Activated T-cell treated with anti-CD3 and anti-CD28 coated beads, Interleukin-2, amount 50 U/mL, for 4 hours (primary cell): ENCODE measurements at regions not wholly inside any gene's neighbourhood (a gene's known extent, or its start where the extent isn't known, plus 50 kb on each side); places are given as distances from the start of the nearest gene placed in this dataset.
"Not testable (repeated sequence)": the region's sequence is repeated elsewhere in the genome, so short reads cannot be mapped to it uniquely, and the experiment has no call there.

Source experiments
- ATAC-seq, 2 donors: fragments of 200-7000 bp; cut with Tn5 transposase; one replicate each; pipeline ENCODE4 v1.10.0; 2021
- DNase-seq: peaks from one replicate; pipeline ENCODE4 v3.0.0-alpha.2; 2020
- H3K27me3 Mint-ChIP-seq: one replicate; pipeline ENCODE4 v1.8.0; 2021; ENCODE audit warnings: low read depth, mixed read lengths
- H3K36me3 Mint-ChIP-seq: one replicate; pipeline ENCODE4 v1.8.0; 2022; ENCODE audit warnings: mixed read lengths; ENCODE audit not compliant: insufficient read depth
- H3K4me1 Mint-ChIP-seq: one replicate; pipeline ENCODE4 v1.8.0; 2021; ENCODE audit warnings: low read depth, mixed read lengths
- H3K4me3 Mint-ChIP-seq: one replicate; pipeline ENCODE4 v1.8.0; 2021; ENCODE audit warnings: mild to moderate bottlenecking, moderate library complexity, mixed read lengths
- H3K9me3 Mint-ChIP-seq: one replicate; pipeline ENCODE4 v1.8.0; 2021; ENCODE audit warnings: mixed read lengths

DNA sequence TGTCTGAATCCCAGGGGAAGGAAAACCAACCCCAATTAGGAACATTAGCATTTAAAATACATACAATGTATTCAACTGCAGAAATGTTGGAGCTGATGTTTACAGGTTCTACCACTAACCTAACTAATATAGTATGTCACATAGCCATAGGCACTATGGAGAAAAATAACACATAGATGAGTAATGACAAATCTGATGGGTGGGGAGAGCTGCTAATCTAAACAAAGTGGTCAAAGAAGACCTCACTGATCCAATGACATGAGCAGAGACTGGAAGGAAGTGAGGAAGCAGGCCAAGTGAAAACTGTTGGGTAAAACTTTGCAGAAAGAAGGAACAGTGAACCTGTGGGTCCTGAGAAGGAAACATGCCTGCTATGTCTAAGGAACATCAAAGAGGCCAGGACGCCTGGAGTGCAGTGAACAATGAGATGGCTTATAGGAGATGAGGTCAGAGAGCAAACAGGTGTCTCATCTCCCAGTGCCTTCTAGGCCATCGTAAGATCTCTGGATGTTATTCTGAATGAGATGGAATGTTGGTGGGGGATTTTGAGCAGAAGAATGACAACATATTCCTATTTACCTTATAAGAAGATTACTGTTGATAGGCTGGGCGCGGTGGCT lies 135.7 kb downstream of the ALDH8A1 start:
- H3K36me3 Mint-ChIP-seq = no peaks in the 10 kb centered on the region
- ATAC-seq (no peak), DNase-seq (no peak)
- H3K4me3 Mint-ChIP-seq = no peak overlapping the region
- H3K9me3 Mint-ChIP-seq = no peaks in the 10 kb centered on the region
- no peaks in the 10 kb centered on the region for H3K4me1 Mint-ChIP-seq
- peaks cover 3% of the 10 kb centered on the region for H3K27me3 Mint-ChIP-seq

DNA sequence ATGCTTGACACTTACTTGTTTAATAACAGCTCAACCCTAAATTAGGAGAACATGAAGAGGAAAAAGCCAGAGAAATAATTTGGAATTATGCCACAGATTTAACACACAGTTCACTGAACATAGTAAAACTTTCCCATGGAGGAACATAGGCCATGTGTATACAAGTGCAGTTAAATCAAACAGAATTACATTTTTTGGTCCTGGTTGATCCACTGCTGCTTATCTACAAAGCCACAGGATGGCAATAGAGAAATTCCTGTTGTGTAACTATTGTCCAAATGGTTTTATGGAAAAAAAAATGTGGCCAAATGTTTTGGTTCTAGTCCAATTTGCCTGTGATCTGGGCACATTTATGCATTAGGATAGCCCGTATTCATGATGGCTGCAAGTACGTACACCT lies 136.8 kb downstream of the ALDH8A1 start:
- Mint-ChIP-seq H3K9me3 (no peaks in the 10 kb centered on the region), H3K36me3 (no peaks in the 10 kb centered on the region), H3K4me3 (no peak overlapping the region), H3K27me3 (peaks cover 4% of the 10 kb centered on the region), H3K4me1 (no peaks in the 10 kb centered on the region)
- no peak for DNase-seq
- ATAC-seq = no peak

DNA sequence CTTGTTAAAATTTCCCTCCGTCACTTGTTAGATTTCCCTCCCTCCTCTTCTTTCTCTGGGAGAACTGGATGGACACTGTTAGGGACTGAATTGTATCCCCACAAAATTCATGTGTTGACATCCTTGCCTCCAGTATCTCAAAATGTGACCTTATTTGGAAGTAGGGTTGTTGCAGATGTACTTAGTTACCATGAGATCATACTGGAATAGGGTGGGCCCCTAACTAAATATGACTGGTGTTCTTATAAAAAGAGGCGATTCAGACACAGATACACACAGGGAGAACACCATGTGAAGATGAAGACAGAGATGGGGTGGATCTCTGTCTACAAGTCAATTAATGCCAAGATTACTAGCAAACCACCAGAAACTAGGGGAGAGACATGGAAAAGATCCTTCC lies 139.5 kb downstream of the ALDH8A1 start:
- peaks cover 4% of the 10 kb centered on the region for H3K27me3 Mint-ChIP-seq
- no peak overlapping the region for H3K4me3 Mint-ChIP-seq
- H3K9me3 Mint-ChIP-seq = no peaks in the 10 kb centered on the region
- H3K4me1 Mint-ChIP-seq = no peaks in the 10 kb centered on the region
- ATAC-seq = no peak
- H3K36me3 Mint-ChIP-seq = no peaks in the 10 kb centered on the region
- DNase-seq = no peak

DNA sequence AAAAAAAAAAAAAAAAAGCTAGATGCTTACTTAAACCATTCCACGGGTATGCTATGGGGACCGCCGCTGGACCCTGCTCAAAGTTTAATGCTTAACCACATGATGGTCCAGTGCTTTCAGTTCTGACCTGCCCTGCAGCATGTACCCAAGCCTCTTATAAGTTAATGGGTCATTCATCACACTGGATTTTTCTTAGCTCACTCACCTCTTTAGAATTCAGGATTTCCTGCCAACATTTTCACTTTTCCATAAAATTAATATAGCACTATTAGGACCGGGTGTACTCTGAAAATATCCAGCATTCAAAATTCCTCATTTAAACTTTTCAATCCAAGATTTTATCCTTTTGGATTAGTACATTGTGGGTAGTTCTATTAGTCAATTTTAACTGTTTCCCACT lies 140.8 kb downstream of the ALDH8A1 start:
- ATAC-seq (no peak), DNase-seq (no peak)
- no peak overlapping the region for H3K4me3 Mint-ChIP-seq
- H3K4me1 Mint-ChIP-seq = no peaks in the 10 kb centered on the region
- H3K36me3 Mint-ChIP-seq = no peaks in the 10 kb centered on the region
- peaks cover 4% of the 10 kb centered on the region for H3K27me3 Mint-ChIP-seq
- no peaks in the 10 kb centered on the region for H3K9me3 Mint-ChIP-seq

DNA sequence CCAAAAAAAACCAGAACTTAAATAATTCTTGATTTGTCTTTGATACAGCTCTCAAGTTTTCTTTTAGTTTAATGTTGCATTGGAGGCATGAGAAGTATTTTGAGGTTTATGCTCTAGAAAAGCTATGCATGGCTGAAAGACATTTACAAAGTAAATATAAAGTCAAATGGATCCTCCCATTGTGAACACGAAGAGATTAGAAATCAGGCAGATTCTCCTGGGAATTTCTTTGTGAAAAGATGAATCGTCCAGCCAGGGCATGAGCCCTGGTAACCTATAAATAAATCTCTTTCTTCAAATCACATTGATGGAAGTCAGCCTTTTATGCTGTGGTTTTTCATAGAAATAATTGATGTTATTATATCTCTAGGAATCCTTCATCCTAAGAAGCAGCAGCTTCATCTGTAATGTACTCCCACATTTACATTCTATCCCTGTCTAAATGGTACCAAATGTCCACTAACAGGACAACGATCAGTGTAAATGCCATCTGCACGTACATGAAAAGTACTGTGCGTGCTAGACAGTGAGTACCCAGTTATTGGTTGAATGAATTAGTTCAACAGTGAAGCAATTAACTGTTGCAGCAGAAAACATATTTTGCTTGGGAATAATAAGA lies 143.6 kb downstream of the ALDH8A1 start:
- no peaks in the 10 kb centered on the region for H3K36me3 Mint-ChIP-seq
- no peaks in the 10 kb centered on the region for H3K4me1 Mint-ChIP-seq
- peaks cover 4% of the 10 kb centered on the region for H3K27me3 Mint-ChIP-seq
- no peak overlapping the region for H3K4me3 Mint-ChIP-seq
- no peak for DNase-seq
- H3K9me3 Mint-ChIP-seq = no peaks in the 10 kb centered on the region
- ATAC-seq = no peak

DNA sequence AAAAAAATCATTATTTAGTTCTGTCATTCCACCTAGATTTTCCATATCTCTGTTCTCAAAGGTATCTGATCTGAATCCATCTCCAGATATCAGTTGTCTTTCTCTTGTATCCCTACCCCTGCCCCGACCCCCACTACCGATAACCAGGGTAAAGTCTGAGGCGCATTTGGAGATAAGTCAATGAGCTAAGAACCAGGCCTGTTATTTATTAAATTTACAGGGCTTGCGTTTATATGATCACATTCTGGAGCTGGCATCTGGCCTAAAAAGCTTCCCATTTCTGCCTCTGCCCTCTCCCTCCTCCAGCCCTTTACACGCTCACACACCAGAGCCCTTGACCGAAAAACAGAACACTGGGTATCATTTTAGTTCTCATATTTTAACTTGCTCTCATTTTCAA lies 144.7 kb downstream of the ALDH8A1 start:
- no peak for DNase-seq
- H3K27me3 Mint-ChIP-seq = peaks cover 4% of the 10 kb centered on the region
- H3K36me3 Mint-ChIP-seq = no peaks in the 10 kb centered on the region
- H3K4me3 Mint-ChIP-seq = no peak overlapping the region
- no peaks in the 10 kb centered on the region for H3K4me1 Mint-ChIP-seq
- no peaks in the 10 kb centered on the region for H3K9me3 Mint-ChIP-seq
- ATAC-seq = no peak

DNA sequence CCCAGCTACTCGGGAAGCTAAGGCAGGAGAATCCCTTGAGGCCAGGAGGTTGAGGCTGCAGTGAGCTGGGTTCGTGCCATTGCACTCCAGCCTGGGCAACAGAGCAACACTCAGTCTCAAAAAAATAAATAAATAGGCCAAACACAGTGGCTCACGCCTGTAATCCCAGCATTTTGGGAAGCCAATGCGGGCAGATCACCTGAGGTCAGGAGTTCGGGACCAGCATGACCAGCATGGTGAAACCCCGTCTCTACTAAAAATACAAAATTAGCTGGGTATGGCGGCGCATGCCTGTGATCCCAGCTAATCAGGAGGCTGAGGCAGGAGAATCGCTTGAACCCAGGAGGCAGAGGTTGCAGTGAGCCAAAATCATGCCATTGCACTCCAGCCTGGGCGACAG lies 145.6 kb downstream of the ALDH8A1 start:
- not testable (repeated sequence) for H3K9me3 Mint-ChIP-seq, H3K4me3 Mint-ChIP-seq, DNase-seq, H3K4me1 Mint-ChIP-seq, H3K27me3 Mint-ChIP-seq, ATAC-seq, H3K36me3 Mint-ChIP-seq

DNA sequence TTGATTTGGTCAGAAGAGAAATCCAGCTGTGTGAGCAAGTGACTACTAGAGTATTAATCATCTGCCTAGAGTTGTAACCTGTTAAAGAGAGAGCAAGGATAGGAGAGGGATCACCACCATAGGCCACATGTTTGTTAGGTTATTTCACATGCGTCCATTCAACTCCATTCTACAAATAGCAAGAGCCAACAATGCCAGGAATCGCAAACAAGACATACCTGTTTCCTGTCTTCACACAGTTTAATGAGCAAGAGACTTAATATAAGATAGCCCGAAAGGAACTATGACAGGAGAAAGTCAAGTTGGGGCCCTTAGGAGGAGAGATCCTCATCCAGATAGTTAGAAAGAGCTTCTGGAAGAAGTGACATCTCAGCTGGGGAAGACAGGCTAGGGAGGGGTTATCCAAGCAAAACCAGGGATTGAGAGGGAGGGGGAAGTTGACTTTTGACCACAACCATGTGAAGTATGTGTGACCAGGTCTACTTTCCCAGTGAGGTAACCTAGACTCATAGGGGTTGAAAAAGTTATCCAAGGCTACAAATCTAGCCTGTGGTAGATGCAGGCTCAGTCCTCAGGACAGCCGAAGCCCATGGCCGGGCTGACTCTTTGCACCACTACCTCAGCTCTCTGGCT lies 147.4 kb downstream of the ALDH8A1 start:
- Mint-ChIP-seq H3K4me3 (no peak overlapping the region), H3K27me3 (no peaks in the 10 kb centered on the region), H3K36me3 (no peaks in the 10 kb centered on the region), H3K9me3 (no peaks in the 10 kb centered on the region), H3K4me1 (no peaks in the 10 kb centered on the region)
- no peak for DNase-seq
- ATAC-seq = no peak

DNA sequence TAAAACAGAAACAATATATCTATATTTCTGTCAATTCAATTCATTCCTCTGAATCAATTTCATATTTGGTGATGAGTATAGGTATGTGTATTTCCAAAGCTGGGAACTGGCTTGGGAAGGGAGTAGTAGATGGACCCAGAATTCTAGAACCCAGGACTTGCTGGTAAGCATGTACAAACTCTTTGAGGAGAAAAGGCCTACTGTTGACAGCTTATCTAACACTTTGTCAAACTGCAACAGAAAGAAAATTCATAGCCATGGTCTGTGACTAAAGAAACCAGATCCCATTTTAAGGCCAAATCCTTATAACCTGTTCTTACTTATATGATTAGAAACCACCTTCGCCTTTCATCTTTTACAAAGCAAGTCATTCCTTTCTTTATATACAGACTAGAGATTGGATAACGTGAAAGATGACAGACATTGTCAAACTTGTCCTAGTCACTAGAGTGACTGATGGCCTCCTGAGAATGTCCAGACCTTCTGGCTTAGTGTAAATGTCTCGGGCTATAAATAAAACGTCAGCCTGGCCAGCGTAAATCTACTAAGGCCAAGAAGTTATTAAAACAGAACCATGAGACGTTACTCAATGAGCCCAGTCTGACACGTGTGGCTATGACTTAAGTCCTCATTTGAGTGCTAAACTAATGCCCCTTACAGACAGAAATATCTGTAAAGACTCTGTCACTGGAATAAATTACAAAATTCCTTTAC lies 152.3 kb downstream of the ALDH8A1 start:
- Mint-ChIP-seq H3K4me3 (no peak overlapping the region), H3K9me3 (no peaks in the 10 kb centered on the region), H3K4me1 (no peaks in the 10 kb centered on the region), H3K27me3 (no peaks in the 10 kb centered on the region), H3K36me3 (no peaks in the 10 kb centered on the region)
- ATAC-seq (no peak), DNase-seq (no peak)

DNA sequence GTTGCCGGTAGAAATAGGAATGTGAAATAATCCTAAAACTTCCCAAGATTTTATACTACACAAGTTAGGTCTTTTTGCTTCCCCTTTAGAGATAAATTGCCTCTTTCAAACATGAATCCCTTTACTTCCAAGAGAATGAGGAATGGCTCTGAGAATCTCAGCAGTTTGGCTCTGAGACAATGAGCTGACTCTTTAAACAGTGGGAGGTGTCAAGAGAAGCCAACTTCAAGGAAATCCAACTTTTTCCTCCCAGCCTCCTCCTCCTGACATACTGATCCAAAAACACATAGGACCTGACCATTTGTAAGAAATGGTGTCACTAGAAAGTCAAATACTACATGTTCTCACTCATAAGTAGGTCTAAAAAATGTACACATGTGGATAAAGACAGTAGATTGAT lies 154.2 kb downstream of the ALDH8A1 start:
- Mint-ChIP-seq H3K9me3 (peaks cover 11% of the 10 kb centered on the region), H3K36me3 (no peaks in the 10 kb centered on the region), H3K4me3 (no peak overlapping the region), H3K4me1 (no peaks in the 10 kb centered on the region), H3K27me3 (no peaks in the 10 kb centered on the region)
- DNase-seq (no peak), ATAC-seq (no peak)

DNA sequence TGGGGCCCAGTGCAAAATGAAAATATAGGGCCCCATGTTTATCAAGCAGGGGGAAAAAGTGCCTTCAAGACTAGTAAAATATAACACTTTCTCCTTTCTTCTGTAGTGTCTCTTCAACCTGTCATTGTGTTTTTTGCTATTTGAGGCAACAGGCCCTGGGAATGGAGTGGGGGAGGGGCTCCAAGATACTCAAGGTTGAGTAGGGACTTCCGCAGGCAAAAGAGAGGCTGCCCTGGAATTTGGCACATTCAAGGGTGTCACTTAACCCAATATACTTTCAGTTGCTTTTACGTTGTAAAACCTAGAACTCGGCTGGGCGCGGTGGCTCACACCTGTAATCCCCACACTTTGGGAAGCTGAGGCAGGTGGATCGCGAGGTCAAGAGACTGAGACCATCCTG lies 154.9 kb downstream of the ALDH8A1 start:
- H3K27me3 Mint-ChIP-seq = no peaks in the 10 kb centered on the region
- no peak overlapping the region for H3K4me3 Mint-ChIP-seq
- H3K36me3 Mint-ChIP-seq = no peaks in the 10 kb centered on the region
- DNase-seq (no peak), ATAC-seq (no peak)
- H3K9me3 Mint-ChIP-seq = peaks cover 16% of the 10 kb centered on the region
- no peaks in the 10 kb centered on the region for H3K4me1 Mint-ChIP-seq

DNA sequence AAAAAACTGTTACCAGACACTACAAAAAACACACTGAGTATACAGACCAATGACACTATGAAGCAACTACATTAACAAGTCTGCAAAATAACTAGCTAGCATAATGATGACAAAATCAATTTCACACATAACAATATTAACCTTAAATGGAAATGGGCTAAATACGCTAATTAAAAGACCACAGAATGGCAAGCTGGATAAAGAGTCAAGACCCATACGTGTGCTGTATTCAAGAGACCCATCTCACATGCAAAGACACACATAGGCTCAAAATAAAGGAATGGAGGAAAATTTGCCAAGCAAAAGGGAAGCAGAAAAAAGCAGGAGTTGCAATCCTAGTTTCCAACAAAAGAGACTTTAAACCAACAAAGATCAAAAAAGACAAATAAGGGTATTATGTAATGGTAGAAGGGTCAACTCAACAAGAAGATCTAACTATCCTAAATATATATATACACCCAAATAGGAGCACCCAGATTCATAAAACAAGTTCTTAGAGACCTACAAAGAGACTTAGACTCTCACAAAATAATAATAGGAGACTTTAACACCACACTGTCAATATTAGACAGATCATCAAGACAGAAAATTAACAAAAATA lies 158.6 kb downstream of the ALDH8A1 start:
- H3K4me1 Mint-ChIP-seq, DNase-seq, H3K4me3 Mint-ChIP-seq, ATAC-seq, H3K27me3 Mint-ChIP-seq, H3K36me3 Mint-ChIP-seq: not testable (repeated sequence)
- peaks cover 16% of the 10 kb centered on the region for H3K9me3 Mint-ChIP-seq

DNA sequence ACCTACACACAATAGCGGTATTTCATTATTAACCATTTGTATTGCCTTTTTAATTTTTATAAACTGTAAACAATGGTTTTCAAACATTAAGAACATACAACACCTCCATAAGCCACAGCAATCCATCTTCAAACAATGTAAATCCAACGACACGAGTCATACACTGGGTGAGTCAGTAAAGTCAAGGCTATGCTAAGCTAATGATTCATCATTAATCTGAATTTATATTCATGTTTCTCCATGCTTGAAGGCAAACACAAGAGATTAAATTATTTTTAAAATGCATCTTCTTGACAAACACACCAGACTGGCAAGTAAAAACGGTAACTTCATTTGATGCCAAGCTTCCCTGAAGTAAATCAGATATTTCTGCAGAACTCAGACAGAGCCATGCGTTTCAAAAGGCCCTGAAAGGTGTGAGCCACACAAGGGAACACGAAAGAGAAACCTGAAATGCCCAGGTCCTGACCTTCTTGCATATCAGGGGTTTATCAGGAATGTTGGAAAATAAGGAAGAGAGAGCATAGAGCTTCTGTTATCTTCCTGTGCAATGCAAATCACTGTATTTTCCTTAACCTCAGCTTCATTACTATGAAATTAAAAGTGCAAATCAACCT lies 162.5 kb downstream of the ALDH8A1 start:
- H3K4me1 Mint-ChIP-seq = no peaks in the 10 kb centered on the region
- H3K27me3 Mint-ChIP-seq = peaks cover 2% of the 10 kb centered on the region
- DNase-seq (no peak), ATAC-seq (no peak)
- no peak overlapping the region for H3K4me3 Mint-ChIP-seq
- no peaks in the 10 kb centered on the region for H3K36me3 Mint-ChIP-seq
- H3K9me3 Mint-ChIP-seq = peaks cover 16% of the 10 kb centered on the region

DNA sequence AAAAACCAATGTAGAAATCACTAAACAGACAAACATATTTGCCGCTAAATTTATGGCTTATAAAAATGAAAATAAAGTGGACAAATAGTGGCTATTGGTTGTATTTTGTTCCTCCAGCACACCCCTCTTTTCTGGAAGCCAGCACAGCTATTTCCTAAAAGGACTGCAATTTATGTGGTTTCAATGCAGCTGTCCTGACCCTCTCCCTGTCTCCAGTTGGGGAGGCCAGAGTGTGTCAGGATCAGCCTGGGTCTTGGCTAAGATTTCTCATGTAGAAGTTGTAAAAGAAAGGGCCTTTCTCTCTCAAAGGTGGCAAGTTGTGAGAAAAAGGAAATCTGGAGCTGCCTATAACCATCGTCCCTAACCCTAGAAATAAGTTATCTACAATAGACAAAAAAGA lies 165.6 kb downstream of the ALDH8A1 start:
- H3K4me3 Mint-ChIP-seq = no peak overlapping the region
- H3K9me3 Mint-ChIP-seq = peaks cover under 1% of the 10 kb centered on the region
- H3K4me1 Mint-ChIP-seq = no peaks in the 10 kb centered on the region
- DNase-seq (no peak), ATAC-seq (no peak)
- no peaks in the 10 kb centered on the region for H3K36me3 Mint-ChIP-seq
- peaks cover 4% of the 10 kb centered on the region for H3K27me3 Mint-ChIP-seq
